ENCODE measurements at regions not wholly inside any gene's neighbourhood (a gene's known extent, or its start where the extent isn't known, plus 50 kb on each side); places are given as distances from the start of the nearest gene placed in this dataset.
"Not testable (repeated sequence)": the region's sequence is repeated elsewhere in the genome, so short reads cannot be mapped to it uniquely, and the experiment has no call there.

DNA sequence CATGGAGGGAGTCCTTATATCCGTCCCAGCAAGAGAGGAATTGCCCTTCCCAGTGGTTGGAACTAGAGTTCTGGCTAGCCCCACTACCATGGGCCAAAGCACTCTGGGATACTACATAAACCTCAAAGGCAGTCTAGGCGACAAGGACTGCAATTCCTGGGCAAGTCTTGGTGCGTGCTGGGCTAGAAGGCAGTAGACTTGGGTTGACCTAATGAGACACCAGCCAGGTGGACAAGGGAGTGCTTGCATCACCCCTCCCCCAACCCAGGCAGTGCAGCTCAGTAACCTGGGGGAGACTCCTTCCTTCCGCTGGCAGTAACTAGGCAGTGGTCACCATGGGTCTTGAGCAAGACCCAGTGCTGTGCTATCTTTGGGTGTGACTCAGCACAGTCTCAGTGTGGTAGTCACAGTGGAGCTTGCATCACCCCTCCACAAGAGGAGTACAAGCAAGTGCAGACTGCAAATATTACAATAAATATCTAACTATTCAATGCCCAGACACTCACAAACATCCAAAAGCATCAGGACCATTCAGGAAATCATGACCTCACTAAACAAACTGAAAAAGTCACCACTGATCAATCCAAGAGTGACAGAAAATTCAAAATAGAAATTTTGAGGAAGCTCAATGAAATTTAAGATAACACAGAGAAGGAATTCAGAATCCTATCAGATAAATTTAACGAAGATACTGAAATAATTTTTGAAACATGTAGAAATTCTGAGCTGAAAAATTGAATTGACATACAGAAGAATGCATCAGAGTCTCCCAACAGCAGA lies 84.7 kb upstream of the LYPLAL1 start:
- peaks cover 20% of the 10 kb centered on the region for H3K9me3 Mint-ChIP-seq
- H3K27ac Mint-ChIP-seq, result no peak overlapping the region
- TF ChIP-seq, protein P1, sequence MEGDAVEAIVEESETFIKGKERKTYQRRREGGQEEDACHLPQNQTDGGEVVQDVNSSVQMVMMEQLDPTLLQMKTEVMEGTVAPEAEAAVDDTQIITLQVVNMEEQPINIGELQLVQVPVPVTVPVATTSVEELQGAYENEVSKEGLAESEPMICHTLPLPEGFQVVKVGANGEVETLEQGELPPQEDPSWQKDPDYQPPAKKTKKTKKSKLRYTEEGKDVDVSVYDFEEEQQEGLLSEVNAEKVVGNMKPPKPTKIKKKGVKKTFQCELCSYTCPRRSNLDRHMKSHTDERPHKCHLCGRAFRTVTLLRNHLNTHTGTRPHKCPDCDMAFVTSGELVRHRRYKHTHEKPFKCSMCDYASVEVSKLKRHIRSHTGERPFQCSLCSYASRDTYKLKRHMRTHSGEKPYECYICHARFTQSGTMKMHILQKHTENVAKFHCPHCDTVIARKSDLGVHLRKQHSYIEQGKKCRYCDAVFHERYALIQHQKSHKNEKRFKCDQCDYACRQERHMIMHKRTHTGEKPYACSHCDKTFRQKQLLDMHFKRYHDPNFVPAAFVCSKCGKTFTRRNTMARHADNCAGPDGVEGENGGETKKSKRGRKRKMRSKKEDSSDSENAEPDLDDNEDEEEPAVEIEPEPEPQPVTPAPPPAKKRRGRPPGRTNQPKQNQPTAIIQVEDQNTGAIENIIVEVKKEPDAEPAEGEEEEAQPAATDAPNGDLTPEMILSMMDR (IDR thresholded peaks at IDR 0.05), result no peak
- no peak overlapping the region for H3K4me3 Mint-ChIP-seq
- H3K4me1 Mint-ChIP-seq, result no peaks in the 10 kb centered on the region
- no peak for DNase-seq
- H3K27me3 Mint-ChIP-seq (ENCODE audit: low read depth, poor library complexity), result no peaks in the 10 kb centered on the region
- no peaks in the 10 kb centered on the region for H3K36me3 Mint-ChIP-seq (ENCODE audit: low read depth)

DNA sequence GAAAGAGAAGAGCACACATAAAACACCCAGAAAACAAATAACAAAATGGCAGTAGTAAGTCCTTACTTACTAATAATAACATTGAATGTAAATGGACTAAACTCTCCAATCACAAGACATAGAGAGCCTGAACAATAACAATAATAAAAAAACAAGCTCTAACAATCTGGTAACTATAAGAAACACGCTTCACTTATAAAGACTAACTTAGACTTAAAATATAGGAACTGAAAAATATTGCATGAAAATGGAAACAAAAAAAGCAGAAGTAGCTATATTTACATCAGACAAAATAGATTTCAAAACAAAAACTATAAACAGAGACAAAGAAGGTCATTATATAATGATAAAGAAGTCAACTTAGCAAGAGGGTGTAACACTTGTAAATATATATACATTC lies 83.1 kb upstream of the LYPLAL1 start:
- H3K27me3 Mint-ChIP-seq (ENCODE audit: low read depth, poor library complexity), result no peaks in the 10 kb centered on the region
- TF ChIP-seq, protein P1 (IDR thresholded peaks at IDR 0.05), result no peak
- no peak overlapping the region for H3K27ac Mint-ChIP-seq
- no peak overlapping the region for H3K4me3 Mint-ChIP-seq
- H3K9me3 Mint-ChIP-seq, result peaks cover 20% of the 10 kb centered on the region
- H3K4me1 Mint-ChIP-seq, result no peaks in the 10 kb centered on the region
- H3K36me3 Mint-ChIP-seq (ENCODE audit: low read depth), result no peaks in the 10 kb centered on the region
- DNase-seq, result no peak

DNA sequence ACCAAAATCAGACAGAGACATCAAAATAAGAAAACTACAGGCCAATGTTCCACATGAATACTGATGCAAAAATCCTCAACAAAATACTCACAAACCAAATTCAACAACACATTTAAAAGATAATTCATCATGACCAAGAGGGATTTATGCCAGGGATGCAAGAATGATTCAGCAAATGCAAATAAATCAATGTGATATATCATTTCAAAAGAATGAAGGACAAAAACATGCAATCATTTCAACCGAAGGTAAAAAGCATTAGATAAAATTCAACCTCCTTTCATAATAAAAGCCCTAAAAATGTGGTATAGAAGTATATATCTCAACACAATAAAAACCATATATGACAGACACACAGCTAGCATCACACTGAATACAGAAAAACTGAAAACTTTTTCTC lies 81.5 kb upstream of the LYPLAL1 start:
- Mint-ChIP-seq H3K4me3 (no peak overlapping the region), H3K36me3 (ENCODE audit: low read depth) (no peaks in the 10 kb centered on the region), H3K27ac (no peak overlapping the region), H3K27me3 (ENCODE audit: low read depth, poor library complexity) (no peaks in the 10 kb centered on the region), H3K9me3 (peaks cover 20% of the 10 kb centered on the region), H3K4me1 (no peaks in the 10 kb centered on the region)
- no peak for DNase-seq
- TF ChIP-seq, protein P1 (IDR thresholded peaks at IDR 0.05), result no peak

DNA sequence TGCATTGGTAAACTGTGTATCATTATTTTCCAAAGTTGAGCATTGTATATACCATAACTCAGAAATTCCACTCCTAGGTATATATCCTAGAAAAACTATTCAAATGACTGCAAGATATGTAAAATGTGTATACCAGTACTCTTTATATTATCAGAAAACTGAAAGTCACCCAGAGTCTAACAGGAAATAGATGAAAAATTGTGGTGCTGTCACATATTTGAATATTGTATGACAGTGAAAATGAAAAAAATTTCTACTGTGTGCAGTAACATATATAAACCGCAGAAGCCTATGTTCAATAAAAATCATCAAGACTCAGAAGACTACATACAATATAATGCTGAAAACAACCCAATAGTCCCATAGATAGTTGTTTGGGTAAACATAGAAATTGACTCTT lies 74.4 kb upstream of the LYPLAL1 start:
- TF ChIP-seq, protein P1 (IDR thresholded peaks at IDR 0.05), result no peak
- no peaks in the 10 kb centered on the region for H3K36me3 Mint-ChIP-seq (ENCODE audit: low read depth)
- no peaks in the 10 kb centered on the region for H3K9me3 Mint-ChIP-seq
- no peak overlapping the region for H3K4me3 Mint-ChIP-seq
- no peak overlapping the region for H3K27ac Mint-ChIP-seq
- no peaks in the 10 kb centered on the region for H3K4me1 Mint-ChIP-seq
- no peak for DNase-seq
- no peaks in the 10 kb centered on the region for H3K27me3 Mint-ChIP-seq (ENCODE audit: low read depth, poor library complexity)

DNA sequence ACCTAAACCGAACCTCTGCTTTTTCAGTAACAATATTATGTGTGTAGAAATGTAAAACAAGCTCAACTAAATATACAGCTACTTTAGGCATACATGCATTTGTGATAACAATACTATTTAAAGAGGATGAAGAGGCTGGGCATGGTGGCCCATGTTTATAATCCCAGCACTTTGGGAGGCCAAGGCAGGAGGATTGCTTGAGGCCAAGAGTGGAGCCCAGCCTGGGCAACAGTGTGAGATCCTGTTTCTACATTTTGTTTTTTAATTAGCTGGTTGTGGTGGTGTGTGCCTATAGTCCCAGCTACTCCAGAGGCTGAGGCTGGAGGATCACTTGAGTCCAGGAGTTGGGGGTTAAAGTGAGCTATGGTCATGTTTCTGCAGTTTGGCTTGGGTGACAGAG lies 73.6 kb upstream of the LYPLAL1 start:
- TF ChIP-seq, protein P1 (IDR thresholded peaks at IDR 0.05), result no peak
- Mint-ChIP-seq H3K4me1 (no peaks in the 10 kb centered on the region), H3K4me3 (no peak overlapping the region), H3K36me3 (ENCODE audit: low read depth) (no peaks in the 10 kb centered on the region), H3K9me3 (no peaks in the 10 kb centered on the region), H3K27ac (no peak overlapping the region), H3K27me3 (ENCODE audit: low read depth, poor library complexity) (no peaks in the 10 kb centered on the region)
- DNase-seq, result no peak

DNA sequence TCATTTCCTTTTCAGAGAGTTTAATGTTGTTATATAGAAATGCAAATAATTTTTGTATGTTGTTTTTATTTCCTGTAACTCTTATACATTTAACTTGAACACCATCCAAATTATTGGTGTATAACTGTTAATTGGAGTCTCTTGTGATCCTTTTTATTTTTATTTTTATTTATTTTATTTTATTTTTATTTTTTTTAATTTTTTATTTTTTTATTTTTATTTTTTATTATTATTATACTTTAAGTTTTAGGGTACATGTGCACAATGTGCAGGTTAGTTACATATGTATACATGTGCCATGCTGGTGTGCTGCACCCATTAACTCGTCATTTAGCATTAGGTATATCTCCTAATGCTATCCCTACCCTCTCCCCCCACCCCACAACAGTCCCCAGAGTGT lies 71.2 kb upstream of the LYPLAL1 start:
- H3K27ac Mint-ChIP-seq; H3K27me3 Mint-ChIP-seq (ENCODE audit: low read depth, poor library complexity); DNase-seq; H3K9me3 Mint-ChIP-seq; H3K4me3 Mint-ChIP-seq; H3K36me3 Mint-ChIP-seq (ENCODE audit: low read depth); H3K4me1 Mint-ChIP-seq: not testable (repeated sequence)
